GM23338 (cell line): ENCODE measurements at regions not wholly inside any gene's neighbourhood (a gene's known extent, or its start where the extent isn't known, plus 50 kb on each side); places are given as distances from the start of the nearest gene placed in this dataset.

Experiments
- EZH2 ChIP-seq: fragments of 200-600 bp; sonication (generic); IDR thresholded peaks from one replicate; pipeline ENCODE4 v1.8.0; 2017; ENCODE audit warnings: antibody characterized with exemption, mild to moderate bottlenecking, low read depth; ENCODE audit not compliant: unreplicated experiment
- NANOG ChIP-seq: IDR thresholded peaks from 2 replicates; pipeline ENCODE4 v1.6.1; 2016; ENCODE audit warnings: antibody characterized with exemption, borderline replicate concordance
- POLR2AphosphoS5 ChIP-seq: IDR thresholded peaks from 2 replicates; pipeline ENCODE4 v1.6.1; 2016; ENCODE audit warnings: antibody characterized with exemption, low read depth
- STAT1 ChIP-seq: IDR thresholded peaks from one replicate; pipeline ENCODE4 v1.6.1; 2016; ENCODE audit warnings: antibody characterized with exemption; ENCODE audit not compliant: unreplicated experiment
- ZNF114 ChIP-seq: fragments of 250-450 bp; sonication (Bioruptor Pico); IDR thresholded peaks from 2 replicates; pipeline ENCODE4 v1.5.0; 2020; ENCODE audit warnings: mild to moderate bottlenecking, moderate library complexity
- TF ChIP-seq, protein P1 (sequence below), 2 experiments: fragments of 200-600 bp in 1 of 2; sonication (generic) in 1 of 2; conservative IDR thresholded peaks; 2 replicates each; pipeline versions ENCODE4 v1.5.1 to v1.6.1; 2016 to 2017; ENCODE audit warnings: antibody characterized with exemption in 2 of 2, low read depth in 2 of 2, mild to moderate bottlenecking in 2 of 2, moderate library complexity in 1 of 2
- TF ChIP-seq, protein P2 (sequence below): IDR thresholded peaks from one replicate; pipeline ENCODE4 v1.6.1; 2018; ENCODE audit warnings: antibody characterized with exemption; ENCODE audit not compliant: unreplicated experiment

DNA sequence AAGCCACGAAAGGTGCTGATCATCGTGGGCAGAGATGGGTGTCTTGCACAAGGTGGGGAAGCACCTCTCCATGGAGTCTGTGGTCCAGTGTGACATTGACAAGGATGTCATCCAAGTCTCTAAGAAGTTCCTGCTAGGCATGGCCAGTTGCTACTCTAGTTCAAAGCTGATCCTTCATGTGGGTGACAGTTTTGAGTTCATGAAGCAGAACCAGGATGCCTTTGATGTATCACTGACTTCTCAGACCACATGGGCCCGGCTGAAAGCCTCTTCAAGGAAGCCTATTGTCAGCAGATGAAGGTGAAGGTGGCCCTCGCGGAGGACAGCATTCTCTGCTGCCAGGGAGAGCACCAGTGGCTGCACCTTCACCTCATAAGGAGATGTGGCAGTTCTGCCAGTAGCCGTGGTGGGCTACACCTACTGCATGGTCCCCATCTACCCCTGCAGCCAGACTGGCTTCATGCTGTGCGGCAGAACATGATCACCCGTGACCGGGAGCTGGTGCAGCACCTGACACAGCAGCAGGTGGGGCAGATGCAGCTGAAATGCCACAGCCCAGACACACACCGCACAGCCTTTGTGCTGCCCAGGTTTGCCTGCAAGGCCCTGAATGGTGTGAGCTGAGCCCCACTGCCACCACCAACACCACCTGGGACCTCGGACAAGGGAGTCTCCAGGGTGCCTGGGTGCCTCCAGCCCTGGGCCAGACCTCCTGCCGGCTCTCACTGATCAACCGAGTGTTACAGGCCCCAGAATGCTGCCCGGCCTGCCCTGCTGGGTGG lies 75.0 kb upstream of the SULF2 start:
- TF ChIP-seq, protein P1, sequence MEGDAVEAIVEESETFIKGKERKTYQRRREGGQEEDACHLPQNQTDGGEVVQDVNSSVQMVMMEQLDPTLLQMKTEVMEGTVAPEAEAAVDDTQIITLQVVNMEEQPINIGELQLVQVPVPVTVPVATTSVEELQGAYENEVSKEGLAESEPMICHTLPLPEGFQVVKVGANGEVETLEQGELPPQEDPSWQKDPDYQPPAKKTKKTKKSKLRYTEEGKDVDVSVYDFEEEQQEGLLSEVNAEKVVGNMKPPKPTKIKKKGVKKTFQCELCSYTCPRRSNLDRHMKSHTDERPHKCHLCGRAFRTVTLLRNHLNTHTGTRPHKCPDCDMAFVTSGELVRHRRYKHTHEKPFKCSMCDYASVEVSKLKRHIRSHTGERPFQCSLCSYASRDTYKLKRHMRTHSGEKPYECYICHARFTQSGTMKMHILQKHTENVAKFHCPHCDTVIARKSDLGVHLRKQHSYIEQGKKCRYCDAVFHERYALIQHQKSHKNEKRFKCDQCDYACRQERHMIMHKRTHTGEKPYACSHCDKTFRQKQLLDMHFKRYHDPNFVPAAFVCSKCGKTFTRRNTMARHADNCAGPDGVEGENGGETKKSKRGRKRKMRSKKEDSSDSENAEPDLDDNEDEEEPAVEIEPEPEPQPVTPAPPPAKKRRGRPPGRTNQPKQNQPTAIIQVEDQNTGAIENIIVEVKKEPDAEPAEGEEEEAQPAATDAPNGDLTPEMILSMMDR (conservative IDR thresholded peaks at IDR 0.05; ENCODE audit: low read depth in 2 of 2) = no peak
- TF ChIP-seq EZH2 (no peak), ZNF114 (CRISPR knock-in tag) (no peak), STAT1 (no peak), POLR2AphosphoS5 (no peak), NANOG (no peak)
- TF ChIP-seq, protein P2, sequence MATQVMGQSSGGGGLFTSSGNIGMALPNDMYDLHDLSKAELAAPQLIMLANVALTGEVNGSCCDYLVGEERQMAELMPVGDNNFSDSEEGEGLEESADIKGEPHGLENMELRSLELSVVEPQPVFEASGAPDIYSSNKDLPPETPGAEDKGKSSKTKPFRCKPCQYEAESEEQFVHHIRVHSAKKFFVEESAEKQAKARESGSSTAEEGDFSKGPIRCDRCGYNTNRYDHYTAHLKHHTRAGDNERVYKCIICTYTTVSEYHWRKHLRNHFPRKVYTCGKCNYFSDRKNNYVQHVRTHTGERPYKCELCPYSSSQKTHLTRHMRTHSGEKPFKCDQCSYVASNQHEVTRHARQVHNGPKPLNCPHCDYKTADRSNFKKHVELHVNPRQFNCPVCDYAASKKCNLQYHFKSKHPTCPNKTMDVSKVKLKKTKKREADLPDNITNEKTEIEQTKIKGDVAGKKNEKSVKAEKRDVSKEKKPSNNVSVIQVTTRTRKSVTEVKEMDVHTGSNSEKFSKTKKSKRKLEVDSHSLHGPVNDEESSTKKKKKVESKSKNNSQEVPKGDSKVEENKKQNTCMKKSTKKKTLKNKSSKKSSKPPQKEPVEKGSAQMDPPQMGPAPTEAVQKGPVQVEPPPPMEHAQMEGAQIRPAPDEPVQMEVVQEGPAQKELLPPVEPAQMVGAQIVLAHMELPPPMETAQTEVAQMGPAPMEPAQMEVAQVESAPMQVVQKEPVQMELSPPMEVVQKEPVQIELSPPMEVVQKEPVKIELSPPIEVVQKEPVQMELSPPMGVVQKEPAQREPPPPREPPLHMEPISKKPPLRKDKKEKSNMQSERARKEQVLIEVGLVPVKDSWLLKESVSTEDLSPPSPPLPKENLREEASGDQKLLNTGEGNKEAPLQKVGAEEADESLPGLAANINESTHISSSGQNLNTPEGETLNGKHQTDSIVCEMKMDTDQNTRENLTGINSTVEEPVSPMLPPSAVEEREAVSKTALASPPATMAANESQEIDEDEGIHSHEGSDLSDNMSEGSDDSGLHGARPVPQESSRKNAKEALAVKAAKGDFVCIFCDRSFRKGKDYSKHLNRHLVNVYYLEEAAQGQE = no peak
